ENCODE measurements at regions not wholly inside any gene's neighbourhood (a gene's known extent, or its start where the extent isn't known, plus 50 kb on each side); places are given as distances from the start of the nearest gene placed in this dataset.

DNA sequence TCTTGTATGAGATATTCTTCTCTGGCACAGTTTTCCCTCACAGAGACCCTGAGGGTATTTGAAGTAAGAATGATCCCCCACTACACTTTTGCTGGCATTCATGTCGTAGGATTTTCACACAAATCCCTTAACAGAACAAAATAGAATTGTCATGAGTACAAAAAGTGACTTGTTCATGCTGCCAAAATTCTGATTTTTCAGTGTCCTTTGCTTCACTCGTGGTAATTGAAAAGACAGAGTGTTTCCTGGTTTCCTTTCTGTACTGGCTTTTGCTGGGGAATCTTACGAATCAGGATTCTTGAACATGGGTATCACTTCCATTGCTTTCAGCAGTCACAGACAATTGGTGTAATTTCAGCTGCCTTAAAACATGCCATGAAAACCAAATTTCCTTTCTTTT, 756.3 kb downstream of the REEP3 start:
- intact Hi-C loops (cut with DNase I), result no loop called here
- Histone ChIP-seq H3K4me3 (no peak overlapping the region), H3K27me3 (replicated peaks; ENCODE audit: insufficient read depth) (no peaks in the 10 kb centered on the region), H3K27ac (no peak overlapping the region), H3K36me3 (no peaks in the 10 kb centered on the region), H3K9me3 (no peaks in the 10 kb centered on the region), H3K4me1 (replicated peaks) (no peaks in the 10 kb centered on the region)
- 53% methylated on average over 3 of the region's 3 CpGs for WGBS
- no peak for DNase-seq (ENCODE audit: low spot score)
- no peak for TF ChIP-seq CTCF (IDR thresholded peaks at IDR 0.05)

DNA sequence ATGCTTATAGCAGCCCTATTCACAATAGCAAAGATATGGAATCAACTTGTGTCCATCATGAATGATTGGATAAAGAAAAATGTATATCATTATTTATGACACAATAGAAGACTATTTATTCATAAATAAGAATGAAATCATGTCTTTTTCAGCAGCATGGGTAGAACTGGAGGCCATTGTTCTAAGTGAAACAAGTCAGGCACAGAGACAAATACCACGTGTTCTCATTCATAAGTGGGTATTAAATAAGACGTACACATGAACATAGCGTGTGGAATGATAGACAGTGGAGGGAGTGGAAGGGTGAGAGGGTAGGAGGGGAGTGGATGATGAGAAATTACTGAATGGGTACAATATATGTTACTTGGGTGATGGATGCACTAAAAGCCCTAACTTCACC, 762.4 kb downstream of the REEP3 start:
- Histone ChIP-seq H3K9me3 (no peaks in the 10 kb centered on the region), H3K4me3 (no peak overlapping the region), H3K27ac (no peak overlapping the region), H3K27me3 (replicated peaks; ENCODE audit: insufficient read depth) (no peaks in the 10 kb centered on the region), H3K4me1 (replicated peaks) (no peaks in the 10 kb centered on the region), H3K36me3 (no peaks in the 10 kb centered on the region)
- WGBS, result 84% methylated on average over 3 of the region's 3 CpGs
- no peak for DNase-seq (ENCODE audit: low spot score)
- TF ChIP-seq CTCF (IDR thresholded peaks at IDR 0.05), result no peak
- no peak for TF ChIP-seq POLR2A (IDR thresholded peaks at IDR 0.05)
- TF ChIP-seq POLR2AphosphoS5 (IDR thresholded peaks at IDR 0.05), result no peak
- intact Hi-C loops (cut with DNase I), result no loop called here

- intact Hi-C loops (cut with DNase I), result no loop called here
- TF ChIP-seq CTCF (IDR thresholded peaks at IDR 0.05), result no peak
- no peak for TF ChIP-seq POLR2AphosphoS5 (IDR thresholded peaks at IDR 0.05)
- no peak for TF ChIP-seq POLR2A (IDR thresholded peaks at IDR 0.05)
- H3K27me3 ChIP-seq (replicated peaks; ENCODE audit: insufficient read depth), result no peaks in the 10 kb centered on the region
- no peak overlapping the region for H3K27ac ChIP-seq
- no peak for DNase-seq (ENCODE audit: low spot score)
- H3K36me3 ChIP-seq, result no peaks in the 10 kb centered on the region
- no peaks in the 10 kb centered on the region for H3K4me1 ChIP-seq (replicated peaks)
- H3K9me3 ChIP-seq, result no peaks in the 10 kb centered on the region
- H3K4me3 ChIP-seq, result no peak overlapping the region
- 71% methylated on average over 2 of the region's 2 CpGs for WGBS
Measured at GRCh38 chr10:64286533-64286932, 765.3 kb downstream of the REEP3 start.

- H3K27me3 ChIP-seq (replicated peaks; ENCODE audit: insufficient read depth), result no peaks in the 10 kb centered on the region
- 79% methylated on average over 1 of the region's 1 CpG for WGBS
- H3K4me1 ChIP-seq (replicated peaks), result no peaks in the 10 kb centered on the region
- DNase-seq (ENCODE audit: low spot score), result no peak
- H3K36me3 ChIP-seq, result no peaks in the 10 kb centered on the region
- intact Hi-C loops (cut with DNase I), result no loop called here
- TF ChIP-seq CTCF (IDR thresholded peaks at IDR 0.05) (no peak), POLR2A (IDR thresholded peaks at IDR 0.05) (no peak), POLR2AphosphoS5 (IDR thresholded peaks at IDR 0.05) (no peak)
- no peak overlapping the region for H3K27ac ChIP-seq
- H3K4me3 ChIP-seq, result no peak overlapping the region
- H3K9me3 ChIP-seq, result no peaks in the 10 kb centered on the region
Measured at GRCh38 chr10:64288404-64288803, 767.2 kb downstream of the REEP3 start.

DNA sequence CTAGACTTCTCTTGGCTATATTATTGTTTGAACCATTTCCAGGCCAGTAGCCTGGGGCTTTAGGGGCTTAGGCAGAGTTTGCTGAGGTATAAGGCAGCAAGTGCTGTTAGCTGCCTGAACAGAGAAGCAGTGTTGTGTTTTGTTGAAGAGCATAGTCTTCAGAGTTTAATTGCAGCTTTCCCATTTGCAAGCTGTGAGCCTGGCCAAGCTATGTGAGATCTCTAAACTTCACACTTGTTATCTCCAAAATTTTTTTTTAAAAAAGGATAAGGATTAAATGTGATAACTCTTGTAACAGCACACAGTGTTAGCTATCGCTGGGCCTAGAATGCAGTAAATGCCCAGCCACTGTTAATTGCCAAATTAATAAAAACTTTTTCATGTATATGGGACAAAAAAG, 782.4 kb downstream of the REEP3 start:
- Histone ChIP-seq H3K27ac (no peak overlapping the region), H3K9me3 (no peaks in the 10 kb centered on the region), H3K4me1 (replicated peaks) (no peaks in the 10 kb centered on the region), H3K27me3 (replicated peaks; ENCODE audit: insufficient read depth) (no peaks in the 10 kb centered on the region), H3K4me3 (no peak overlapping the region), H3K36me3 (no peaks in the 10 kb centered on the region)
- TF ChIP-seq POLR2AphosphoS5 (IDR thresholded peaks at IDR 0.05) (no peak), CTCF (IDR thresholded peaks at IDR 0.05) (no peak), POLR2A (IDR thresholded peaks at IDR 0.05) (no peak)
- intact Hi-C loops (cut with DNase I), result no loop called here
- DNase-seq (ENCODE audit: low spot score), result no peak
- WGBS, result 93% methylated on average over 1 of the region's 1 CpG
